Activated B cell treated with CpG ODN at 0.5 μM for 24 hours (primary cell): ENCODE measurements at regions not wholly inside any gene's neighbourhood (a gene's known extent, or its start where the extent isn't known, plus 50 kb on each side); places are given as distances from the start of the nearest gene placed in this dataset.

Experiments used
- ATAC-seq: fragments of 200-7000 bp; cut with Tn5 transposase; one replicate; pipeline ENCODE4 v1.10.0; 2021; ENCODE audit warnings: low read depth, mild to moderate bottlenecking, moderate library complexity
- CTCF ChIA-PET: fragments of 350-600 bp; sonication (Branson Sonifier 250); formaldehyde crosslinking; loops from one replicate; lab custom pipeline; 2021; ENCODE audit warnings: antibody characterized with exemption; lab: Charles Lee
- POLR2A ChIA-PET: fragments of 350-600 bp; sonication (Branson Sonifier 250); formaldehyde crosslinking; loops from one replicate; lab custom pipeline; 2021; ENCODE audit warnings: antibody characterized with exemption; lab: Charles Lee
- DNase-seq: peaks from one replicate; pipeline ENCODE4 v3.0.0; 2022
- H3K27ac Mint-ChIP-seq: one replicate; pipeline ENCODE4 v1.8.0; 2020; ENCODE audit warnings: mixed read lengths
- H3K27me3 Mint-ChIP-seq: one replicate; pipeline ENCODE4 v1.8.0; 2021; ENCODE audit warnings: mixed read lengths
- H3K36me3 Mint-ChIP-seq: one replicate; pipeline ENCODE4 v1.8.0; 2021; ENCODE audit warnings: low read depth, mixed read lengths
- H3K4me1 Mint-ChIP-seq: one replicate; pipeline ENCODE4 v1.8.0; 2021; ENCODE audit warnings: mixed read lengths
- H3K4me3 Mint-ChIP-seq: one replicate; pipeline ENCODE4 v1.8.0; 2020; ENCODE audit warnings: mild to moderate bottlenecking, mixed read lengths
- H3K9me3 Mint-ChIP-seq: one replicate; pipeline ENCODE4 v1.8.0; 2020; ENCODE audit warnings: mixed read lengths
- CTCF ChIP-seq: fragments of 200-600 bp; IDR thresholded peaks from one replicate; pipeline ENCODE4 v1.8.0; 2022; ENCODE audit warnings: antibody characterized with exemption, mild to moderate bottlenecking
- intact Hi-C: fragments of 100-400 bp; cut with micrococcal nuclease; formaldehyde crosslinking; loops from one replicate; pipeline ENCODE4 v1.15.1; 2024

- ATAC-seq, result no peak
- Mint-ChIP-seq H3K27ac (no peak overlapping the region), H3K36me3 (no peaks in the 10 kb centered on the region), H3K4me3 (no peak overlapping the region), H3K4me1 (no peaks in the 10 kb centered on the region), H3K9me3 (peaks cover 3% of the 10 kb centered on the region), H3K27me3 (no peaks in the 10 kb centered on the region)
- no peak for DNase-seq
- TF ChIP-seq CTCF, result no peak
- POLR2A ChIA-PET, result no interaction called here
- intact Hi-C loops, result no loop called here
- CTCF ChIA-PET, result no interaction called here
Measured at GRCh38 chr13:64033921-64034320, 2618.3 kb upstream of the PCDH20 start.

- no peaks in the 10 kb centered on the region for H3K4me1 Mint-ChIP-seq
- ATAC-seq, result no peak
- H3K27me3 Mint-ChIP-seq, result no peaks in the 10 kb centered on the region
- no peak overlapping the region for H3K27ac Mint-ChIP-seq
- peaks cover 5% of the 10 kb centered on the region for H3K9me3 Mint-ChIP-seq
- POLR2A ChIA-PET, result no interaction called here
- intact Hi-C loops, result no loop called here
- no peak for TF ChIP-seq CTCF
- no peak overlapping the region for H3K4me3 Mint-ChIP-seq
- DNase-seq, result no peak
- no peaks in the 10 kb centered on the region for H3K36me3 Mint-ChIP-seq
- CTCF ChIA-PET, result no interaction called here
Measured at GRCh38 chr13:64029343-64030093, 2613.9 kb upstream of the PCDH20 start.

GRCh38 chr13:64028551-64028950, 2612.9 kb upstream of the PCDH20 start:
- intact Hi-C loops, result no loop called here
- POLR2A ChIA-PET, result no interaction called here

GRCh38 chr13:64020126-64020525, 2604.5 kb upstream of the PCDH20 start:
- Mint-ChIP-seq H3K27me3 (no peaks in the 10 kb centered on the region), H3K27ac (no peak overlapping the region), H3K9me3 (peaks cover 2% of the 10 kb centered on the region), H3K4me3 (no peak overlapping the region), H3K36me3 (no peaks in the 10 kb centered on the region), H3K4me1 (no peaks in the 10 kb centered on the region)
- CTCF ChIA-PET, result no interaction called here
- POLR2A ChIA-PET, result no interaction called here
- no peak for TF ChIP-seq CTCF
- intact Hi-C loops, result no loop called here
- ATAC-seq, result no peak
- no peak for DNase-seq

More at GRCh38 chr13:64028551-64028950, 2612.9 kb upstream of the PCDH20 start:
- no peak overlapping the region for H3K4me3 Mint-ChIP-seq
- CTCF ChIA-PET, result no interaction called here
- H3K36me3 Mint-ChIP-seq, result no peaks in the 10 kb centered on the region
- H3K4me1 Mint-ChIP-seq, result no peaks in the 10 kb centered on the region
- TF ChIP-seq CTCF, result no peak
- H3K27me3 Mint-ChIP-seq, result no peaks in the 10 kb centered on the region
- H3K9me3 Mint-ChIP-seq, result peaks cover 2% of the 10 kb centered on the region
- DNase-seq (no peak), ATAC-seq (no peak)
- H3K27ac Mint-ChIP-seq, result no peak overlapping the region

GRCh38 chr13:64007339-64007738, 2591.7 kb upstream of the PCDH20 start:
- Mint-ChIP-seq H3K9me3 (peaks cover 4% of the 10 kb centered on the region), H3K4me1 (no peaks in the 10 kb centered on the region), H3K27ac (no peak overlapping the region), H3K27me3 (no peaks in the 10 kb centered on the region), H3K4me3 (no peak overlapping the region), H3K36me3 (no peaks in the 10 kb centered on the region)
- CTCF ChIA-PET, result no interaction called here
- ATAC-seq, result no peak
- POLR2A ChIA-PET, result no interaction called here
- intact Hi-C loops, result no loop called here
- no peak for TF ChIP-seq CTCF
- no peak for DNase-seq
